GM12873 (cell line): ENCODE measurements at regions not wholly inside any gene's neighbourhood (a gene's known extent, or its start where the extent isn't known, plus 50 kb on each side); places are given as distances from the start of the nearest gene placed in this dataset.

ENCODE experiments used
- CTCF ChIP-seq: IDR thresholded peaks from 2 replicates; pipeline ENCODE4 v1.5.1; 2012; ENCODE audit warnings: low read depth, mild to moderate bottlenecking, moderate library complexity, low read length, control low read depth; ENCODE audit not compliant: insufficient read depth; ENCODE audit errors: missing control alignments

GRCh38 chr4:3384771-3385710 is 56.7 kb upstream of the HGFAC start:
- TF ChIP-seq CTCF: no peak

GRCh38 chr4:3385711-3386420 is 55.9 kb upstream of the HGFAC start:
- TF ChIP-seq CTCF: no peak

- no peak for TF ChIP-seq CTCF
Observed at GRCh38 chr4:3386526-3386925, 55.2 kb upstream of the HGFAC start.

DNA sequence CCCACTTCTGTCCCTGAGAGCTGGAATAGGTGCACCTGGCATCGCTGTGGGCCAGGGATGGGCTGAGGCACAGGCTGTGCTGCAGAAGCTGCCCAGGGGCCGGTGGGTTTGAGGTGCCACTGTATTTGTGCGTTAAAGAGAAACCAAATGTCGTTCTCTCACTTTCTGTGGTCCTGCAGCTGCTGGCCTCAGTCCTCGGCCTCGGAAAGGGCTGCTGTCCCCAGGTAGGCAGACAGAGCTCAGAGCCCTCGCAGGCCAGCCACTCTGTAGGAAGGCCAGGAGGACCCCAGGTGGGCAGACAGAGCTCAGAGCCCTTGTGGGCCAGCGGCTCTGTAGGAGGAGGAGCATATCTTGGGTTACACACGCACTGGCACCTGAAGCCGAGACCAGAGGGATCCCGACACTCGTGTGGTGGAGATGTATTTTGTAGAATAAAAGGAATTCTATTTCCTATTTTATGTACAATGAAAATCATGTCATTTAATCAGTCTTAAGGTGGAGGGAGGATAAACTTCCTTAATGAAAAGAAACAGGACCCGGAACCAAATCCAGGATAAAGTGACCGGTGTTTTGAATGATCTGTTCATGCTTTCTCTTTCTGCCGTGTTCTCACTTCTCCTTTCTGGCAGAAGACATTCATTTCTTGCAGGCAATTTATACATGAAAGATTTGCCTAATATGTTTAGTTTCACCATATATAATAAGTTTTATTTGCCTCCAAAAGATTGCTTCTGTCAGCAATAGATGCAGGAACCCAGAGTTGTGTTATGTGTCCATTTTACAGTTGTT is 54.4 kb upstream of the HGFAC start:
- TF ChIP-seq CTCF: no peak

DNA sequence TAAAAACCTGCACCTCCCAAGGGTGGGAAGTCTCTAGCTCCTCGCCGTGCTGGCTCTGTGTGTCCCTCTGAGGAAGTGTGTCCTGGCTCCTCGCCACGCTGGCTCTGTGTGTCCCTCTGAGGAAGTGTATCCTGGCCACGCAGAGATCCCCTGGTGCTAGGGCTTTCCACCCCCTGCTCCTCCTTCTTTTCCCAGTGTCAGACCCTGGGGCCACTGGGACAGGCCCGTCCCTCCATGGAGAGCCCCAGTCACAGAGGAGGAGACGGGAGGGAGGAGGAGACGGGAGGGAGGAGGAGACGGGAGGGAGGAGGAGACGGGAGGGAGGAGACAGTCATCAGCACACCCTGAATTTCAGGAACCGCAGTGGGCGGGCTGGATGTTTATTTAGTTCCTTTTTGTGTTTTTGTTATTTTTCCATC is 53.8 kb upstream of the HGFAC start:
- TF ChIP-seq CTCF: no peak

DNA sequence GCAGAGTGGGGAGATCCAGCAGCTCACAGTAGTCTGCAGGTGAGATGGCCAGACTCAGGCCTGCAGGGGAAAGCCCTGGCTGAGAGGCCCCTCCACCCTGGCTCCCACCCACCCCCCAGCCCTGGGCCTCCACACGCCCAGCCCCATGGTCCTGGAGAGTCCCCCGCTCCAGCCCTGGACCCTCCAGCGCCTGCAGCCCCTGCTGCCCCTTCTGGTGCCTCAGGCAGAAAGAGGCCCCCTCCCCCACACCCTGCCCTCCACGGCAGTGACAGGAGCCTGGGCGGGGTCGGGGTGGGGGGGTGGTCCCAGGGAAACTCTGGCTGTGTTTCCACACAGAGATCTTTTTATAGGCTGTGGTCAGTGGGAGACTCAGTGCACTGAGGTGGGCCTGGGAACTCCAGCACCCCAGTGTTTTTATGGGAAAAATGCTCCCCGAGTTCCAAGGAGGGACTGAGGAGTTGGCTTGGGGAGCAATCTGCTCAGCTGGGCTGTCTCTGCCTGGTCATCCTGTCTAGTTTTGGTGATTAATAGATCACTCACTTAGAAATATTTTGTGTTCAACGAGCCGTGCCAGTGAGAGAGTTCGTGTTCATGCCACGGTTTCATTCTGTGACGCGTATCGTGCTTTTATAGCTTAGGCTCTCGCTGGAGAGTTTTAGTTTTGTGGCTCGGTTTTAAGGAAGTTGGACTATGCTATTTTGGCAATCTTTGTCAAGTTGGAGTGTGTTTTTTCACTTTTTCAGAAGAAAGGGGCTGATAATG is 53.1 kb upstream of the HGFAC start:
- no peak for TF ChIP-seq CTCF
